Liver (tissue), 8 donors: ENCODE measurements at regions not wholly inside any gene's neighbourhood (a gene's known extent, or its start where the extent isn't known, plus 50 kb on each side); places are given as distances from the start of the nearest gene placed in this dataset.

Source experiments
- DNase-seq: peaks from one replicate; pipeline ENCODE4 v3.0.0-alpha.2; 2017; ENCODE audit warnings: low spot score
- H3K27ac ChIP-seq, 2 donors: one replicate each; pipeline ENCODE4 v1.7.0; 2013; ENCODE audit warnings: inconsistent platforms in 2 of 2, low read length in 2 of 2, control low read depth in 1 of 2, low read depth in 1 of 2, mild to moderate bottlenecking in 1 of 2
- H3K27me3 ChIP-seq, 4 donors: one replicate each; pipeline versions ENCODE4 v1.6.1 to v1.7.0; 2013; ENCODE audit warnings: low read length in 3 of 4, inconsistent platforms in 1 of 4, mild to moderate bottlenecking in 1 of 4, moderate library complexity in 1 of 4; ENCODE audit not compliant: control insufficient read depth in 4 of 4, insufficient read depth in 4 of 4
- H3K36me3 ChIP-seq, 4 donors: one replicate each; pipeline versions ENCODE4 v1.6.1 to v1.7.0; 2013; ENCODE audit warnings: low read length in 3 of 4, mild to moderate bottlenecking in 3 of 4, low read depth in 1 of 4, moderate library complexity in 1 of 4; ENCODE audit not compliant: control insufficient read depth in 4 of 4, insufficient read depth in 3 of 4
- H3K4me1 ChIP-seq, 4 donors: one replicate each; pipeline versions ENCODE4 v1.6.1 to v1.7.0; 2013; ENCODE audit warnings: low read length in 3 of 4, mild to moderate bottlenecking in 3 of 4, moderate library complexity in 1 of 4; ENCODE audit not compliant: control insufficient read depth in 4 of 4, insufficient read depth in 4 of 4
- H3K4me3 ChIP-seq, 3 donors: one replicate each; pipeline versions ENCODE4 v1.6.1 to v1.7.0; 2013; ENCODE audit warnings: low read length in 3 of 3, control low read depth in 1 of 3, low read depth in 1 of 3, mild to moderate bottlenecking in 1 of 3
- H3K9ac ChIP-seq, 2 donors: one replicate each; pipeline ENCODE4 v1.7.0; 2013; ENCODE audit warnings: low read length in 2 of 2, mild to moderate bottlenecking in 2 of 2, moderate library complexity in 2 of 2, control low read depth in 1 of 2, low read depth in 1 of 2
- H3K9me3 ChIP-seq, 4 donors: one replicate each; pipeline versions ENCODE4 v1.6.1 to v1.7.0; 2013; ENCODE audit warnings: low read length in 3 of 4; ENCODE audit not compliant: control insufficient read depth in 4 of 4
- CTCF ChIP-seq: fragments of 150-350 bp; IDR thresholded peaks from 2 replicates; pipeline ENCODE4 v1.5.1; 2017; ENCODE audit warnings: improper control_type of control experiment, low read depth, low read length; ENCODE audit not compliant: missing input control
- EGR1 ChIP-seq, 2 donors: IDR thresholded peaks; 2 replicates each; pipeline ENCODE4 v1.6.1; 2016 to 2018; ENCODE audit warnings: antibody characterized with exemption in 2 of 2, low read depth in 2 of 2
- FOXA1 ChIP-seq: IDR thresholded peaks from 2 replicates; pipeline ENCODE4 v1.6.1; 2016; ENCODE audit warnings: antibody characterized with exemption
- FOXA2 ChIP-seq: IDR thresholded peaks from 2 replicates; pipeline ENCODE4 v1.6.1; 2016; ENCODE audit warnings: antibody characterized with exemption
- GABPA ChIP-seq, 2 donors: IDR thresholded peaks in 1 of 2; conservative IDR thresholded peaks in 1 of 2; 2 replicates each; pipeline ENCODE4 v1.6.1; 2016; ENCODE audit warnings: antibody characterized with exemption in 2 of 2, mild to moderate bottlenecking in 1 of 2, moderate library complexity in 1 of 2
- HNF4A ChIP-seq, 2 donors: conservative IDR thresholded peaks; 2 replicates each; pipeline ENCODE4 v1.6.1; 2016; ENCODE audit warnings: antibody characterized with exemption in 2 of 2, mild to moderate bottlenecking in 2 of 2
- HNF4G ChIP-seq: IDR thresholded peaks from 2 replicates; pipeline ENCODE4 v1.6.1; 2016; ENCODE audit warnings: antibody characterized with exemption
- JUND ChIP-seq, 2 donors: IDR thresholded peaks; 2 replicates each; pipeline ENCODE4 v1.6.1; 2016; ENCODE audit warnings: antibody characterized with exemption in 2 of 2
- NR2F2 ChIP-seq: IDR thresholded peaks from 2 replicates; pipeline ENCODE4 v1.6.1; 2016; ENCODE audit warnings: antibody characterized with exemption
- RAD21 ChIP-seq, 2 donors: IDR thresholded peaks; 2 replicates each; pipeline ENCODE4 v1.6.1; 2016; ENCODE audit warnings: antibody characterized with exemption in 2 of 2, mild to moderate bottlenecking in 2 of 2
- REST ChIP-seq: IDR thresholded peaks from 2 replicates; pipeline ENCODE4 v1.6.1; 2016; ENCODE audit warnings: antibody characterized with exemption, mild to moderate bottlenecking
- RXRA ChIP-seq, 2 donors: IDR thresholded peaks; 2 replicates each; pipeline ENCODE4 v1.6.1; 2017 to 2018; ENCODE audit warnings: antibody characterized with exemption in 2 of 2, mild to moderate bottlenecking in 1 of 2
- SP1 ChIP-seq: IDR thresholded peaks from 2 replicates; pipeline ENCODE4 v1.6.1; 2018; ENCODE audit warnings: antibody characterized with exemption, mild to moderate bottlenecking
- TAF1 ChIP-seq: conservative IDR thresholded peaks from 2 replicates; pipeline ENCODE4 v1.6.1; 2016; ENCODE audit warnings: antibody characterized with exemption, mild to moderate bottlenecking
- YY1 ChIP-seq: IDR thresholded peaks from 2 replicates; pipeline ENCODE4 v1.6.1; 2016; ENCODE audit warnings: antibody characterized with exemption, mild to moderate bottlenecking
- WGBS: extraction: QIAGEN DNeasy Blood & Tissue Kit; methylation state at CpG from one replicate; pipeline ENCODE4 v1.1.7; 2013; 5-methylcytosine and 5-hydroxymethylcytosine counted together
- TF ChIP-seq, protein P1 (sequence below): IDR thresholded peaks from 2 replicates; pipeline ENCODE4 v1.6.1; 2016; ENCODE audit warnings: antibody characterized with exemption
- TF ChIP-seq, protein P2 (sequence below): IDR thresholded peaks from 2 replicates; pipeline ENCODE4 v1.6.1; 2016; ENCODE audit warnings: antibody characterized with exemption
- TF ChIP-seq, protein P3 (sequence below): IDR thresholded peaks from 2 replicates; pipeline ENCODE4 v1.6.1; 2016; ENCODE audit warnings: antibody characterized with exemption
- donor health status: healthy.
- donor health status: healthy.
- donor health status: healthy.
- donor health status: healthy.
- donor health status: healthy.

- H3K9ac ChIP-seq, result no peak overlapping the region
- H3K9me3 ChIP-seq, result no peaks in the 10 kb centered on the region
- TF ChIP-seq JUND (IDR thresholded peaks at IDR 0.05), result no peak
- TF ChIP-seq YY1, result no peak
- TF ChIP-seq SP1, result no peak
- TF ChIP-seq RXRA (IDR thresholded peaks at IDR 0.05), result no peak
- TF ChIP-seq CTCF, result no peak
- TF ChIP-seq HNF4G, result no peak
- TF ChIP-seq RAD21 (IDR thresholded peaks at IDR 0.05), result no peak
- no peak for TF ChIP-seq FOXA1
- TF ChIP-seq, protein P1, sequence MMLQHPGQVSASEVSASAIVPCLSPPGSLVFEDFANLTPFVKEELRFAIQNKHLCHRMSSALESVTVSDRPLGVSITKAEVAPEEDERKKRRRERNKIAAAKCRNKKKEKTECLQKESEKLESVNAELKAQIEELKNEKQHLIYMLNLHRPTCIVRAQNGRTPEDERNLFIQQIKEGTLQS, result no peak
- TF ChIP-seq EGR1 (IDR thresholded peaks at IDR 0.05; ENCODE audit: low read depth in 2 of 2), result no peak
- no peak for TF ChIP-seq GABPA (IDR thresholded peaks at IDR 0.05 in 1 of 2, conservative IDR thresholded peaks at IDR 0.05 in 1 of 2)
- no peak for TF ChIP-seq HNF4A (conservative IDR thresholded peaks at IDR 0.05)
- TF ChIP-seq, protein P2, sequence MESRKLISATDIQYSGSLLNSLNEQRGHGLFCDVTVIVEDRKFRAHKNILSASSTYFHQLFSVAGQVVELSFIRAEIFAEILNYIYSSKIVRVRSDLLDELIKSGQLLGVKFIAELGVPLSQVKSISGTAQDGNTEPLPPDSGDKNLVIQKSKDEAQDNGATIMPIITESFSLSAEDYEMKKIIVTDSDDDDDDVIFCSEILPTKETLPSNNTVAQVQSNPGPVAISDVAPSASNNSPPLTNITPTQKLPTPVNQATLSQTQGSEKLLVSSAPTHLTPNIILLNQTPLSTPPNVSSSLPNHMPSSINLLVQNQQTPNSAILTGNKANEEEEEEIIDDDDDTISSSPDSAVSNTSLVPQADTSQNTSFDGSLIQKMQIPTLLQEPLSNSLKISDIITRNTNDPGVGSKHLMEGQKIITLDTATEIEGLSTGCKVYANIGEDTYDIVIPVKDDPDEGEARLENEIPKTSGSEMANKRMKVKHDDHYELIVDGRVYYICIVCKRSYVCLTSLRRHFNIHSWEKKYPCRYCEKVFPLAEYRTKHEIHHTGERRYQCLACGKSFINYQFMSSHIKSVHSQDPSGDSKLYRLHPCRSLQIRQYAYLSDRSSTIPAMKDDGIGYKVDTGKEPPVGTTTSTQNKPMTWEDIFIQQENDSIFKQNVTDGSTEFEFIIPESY, result no peak
- no peak for TF ChIP-seq REST
- TF ChIP-seq NR2F2, result no peak
- no peak for TF ChIP-seq FOXA2
- TF ChIP-seq, protein P3, sequence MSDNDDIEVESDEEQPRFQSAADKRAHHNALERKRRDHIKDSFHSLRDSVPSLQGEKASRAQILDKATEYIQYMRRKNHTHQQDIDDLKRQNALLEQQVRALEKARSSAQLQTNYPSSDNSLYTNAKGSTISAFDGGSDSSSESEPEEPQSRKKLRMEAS, result no peak
- TF ChIP-seq TAF1, result no peak
- WGBS, result 61% methylated on average over 5 of the region's 5 CpGs
- H3K27ac ChIP-seq, result no peak overlapping the region
- no peaks in the 10 kb centered on the region for H3K36me3 ChIP-seq
- H3K4me1 ChIP-seq, result no peaks in the 10 kb centered on the region
- no peaks in the 10 kb centered on the region for H3K27me3 ChIP-seq
- H3K4me3 ChIP-seq, result no peak overlapping the region
- no peak for DNase-seq
Measured at GRCh38 chr18:71431171-71431570, 1113.0 kb downstream of the CBLN2 start.

DNA sequence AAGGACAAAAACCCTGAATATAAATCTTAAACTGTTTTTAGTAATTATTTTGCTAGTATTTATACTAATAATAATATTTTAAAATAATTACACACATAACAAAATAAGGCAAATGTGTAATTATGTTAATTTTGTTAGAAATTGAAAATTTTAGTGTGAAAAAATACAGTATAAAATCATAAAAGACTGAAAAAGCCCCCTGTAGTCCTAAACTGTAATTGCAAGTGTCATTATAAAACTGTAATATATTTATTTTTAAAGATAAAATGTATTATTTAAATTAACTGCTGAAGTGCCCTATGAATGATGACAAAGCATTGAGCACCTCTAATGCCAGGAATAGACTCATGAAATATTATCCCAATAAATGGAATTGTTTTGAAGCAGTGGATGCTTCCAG is 1117.7 kb downstream of the CBLN2 start:
- H3K27ac ChIP-seq, result no peak overlapping the region
- TF ChIP-seq FOXA1 (no peak), EGR1 (IDR thresholded peaks at IDR 0.05; ENCODE audit: low read depth in 2 of 2) (no peak), TAF1 (no peak), YY1 (no peak), HNF4A (conservative IDR thresholded peaks at IDR 0.05) (no peak), RXRA (IDR thresholded peaks at IDR 0.05) (no peak), FOXA2 (no peak), RAD21 (IDR thresholded peaks at IDR 0.05) (no peak), CTCF (no peak), SP1 (no peak), JUND (IDR thresholded peaks at IDR 0.05) (no peak), HNF4G (no peak)
- TF ChIP-seq, protein P1, result no peak
- TF ChIP-seq, protein P3, result no peak

More for the DNA sequence above, 1117.7 kb downstream of the CBLN2 start:
- Histone ChIP-seq H3K4me1 (no peaks in the 10 kb centered on the region), H3K36me3 (no peaks in the 10 kb centered on the region), H3K27me3 (no peaks in the 10 kb centered on the region), H3K9ac (no peak overlapping the region), H3K4me3 (no peak overlapping the region), H3K9me3 (no peaks in the 10 kb centered on the region)
- no peak for DNase-seq
